ENCODE measurements at regions not wholly inside any gene's neighbourhood (a gene's known extent, or its start where the extent isn't known, plus 50 kb on each side); places are given as distances from the start of the nearest gene placed in this dataset.

DNA sequence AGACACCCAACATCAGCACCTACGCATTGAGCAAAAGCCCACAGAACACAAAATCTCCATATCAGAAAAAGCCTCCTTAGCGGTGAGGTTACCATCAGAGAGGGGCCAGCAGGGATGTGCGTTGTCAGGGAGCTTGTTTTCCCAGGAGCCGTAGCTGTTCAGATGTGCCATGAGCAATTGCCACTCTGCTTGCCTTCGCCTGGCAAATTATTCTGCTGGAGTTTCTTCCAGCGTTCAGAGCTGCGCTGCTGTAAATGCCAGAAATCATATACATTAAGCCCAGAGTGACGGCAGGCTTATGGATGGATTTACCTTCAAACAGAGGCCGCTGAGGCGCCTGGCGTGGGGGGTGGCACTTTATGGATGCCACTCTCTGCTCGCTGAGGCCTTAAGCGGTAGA, 632.3 kb downstream of the BCOR start:
- in situ Hi-C loops (cut with MboI; ENCODE audit: low sequenced_read_pairs), result no loop called here
- H3K4me1 ChIP-seq (ENCODE audit: control insufficient read depth, insufficient read depth, low read length), result no peaks in the 10 kb centered on the region
- BruUV-seq (replicated peaks), result no TSS peak
- H3K4me3 ChIP-seq (ENCODE audit: insufficient read depth, low read depth, low read length), result no peak overlapping the region
- H3K9me1 ChIP-seq (ENCODE audit: insufficient read depth, low read length), result no peaks in the 10 kb centered on the region
- H2AFZ ChIP-seq (replicated peaks; ENCODE audit: low read length, poor library complexity), result no peak overlapping the region
- POLR2A ChIA-PET (ENCODE audit: unreplicated experiment), result no interaction called here
- no peak overlapping the region for H3K18ac ChIP-seq (ENCODE audit: low read depth, low read length)
- no peak overlapping the region for H2BK5ac ChIP-seq (ENCODE audit: low read depth, low read length, poor library complexity, severe bottlenecking)
- dilution Hi-C loops (cut with HindIII; ENCODE audit: low sequenced_read_pairs, unreplicated experiment), result no loop called here
- H3K79me1 ChIP-seq (ENCODE audit: low read depth in 1 of 2, low read length in 2 of 2), result no peaks in the 10 kb centered on the region
- no peak overlapping the region for H3K9ac ChIP-seq (ENCODE audit: low read depth, low read length)
- 60% methylated on average over 2 of the region's 13 CpGs; no CpG with 5 or more reads in 1 of the 2 experiments for WGBS, 2 experiments (ENCODE audit: extremely low coverage in 2 of 2, insufficient read length in 1 of 2)
- no peaks in the 10 kb centered on the region for H3K9me3 ChIP-seq (ENCODE audit: control insufficient read depth, insufficient read depth, low read length)
- H3K14ac ChIP-seq (replicated peaks; ENCODE audit: low read depth, low read length), result no peak overlapping the region
- intact Hi-C loops (cut with micrococcal nuclease), result no loop called here
- no peak for TF ChIP-seq MAZ (IDR thresholded peaks at IDR 0.05; ENCODE audit: borderline replicate concordance, low read depth, low read length)
- TF ChIP-seq CHD1 (IDR thresholded peaks at IDR 0.05; ENCODE audit: low read depth, low read length), result no peak
- TF ChIP-seq RCOR1 (IDR thresholded peaks at IDR 0.05; ENCODE audit: insufficient replicate concordance, low read length), result no peak
- no peak for TF ChIP-seq MXI1 (IDR thresholded peaks at IDR 0.05; ENCODE audit: borderline replicate concordance, low read depth, low read length)
- TF ChIP-seq RFX5 (IDR thresholded peaks at IDR 0.05; ENCODE audit: low read depth, low read length), result no peak
- TF ChIP-seq POLR2A (IDR thresholded peaks at IDR 0.05; ENCODE audit: low read depth, low read length), result no peak
- TF ChIP-seq, protein P1, sequence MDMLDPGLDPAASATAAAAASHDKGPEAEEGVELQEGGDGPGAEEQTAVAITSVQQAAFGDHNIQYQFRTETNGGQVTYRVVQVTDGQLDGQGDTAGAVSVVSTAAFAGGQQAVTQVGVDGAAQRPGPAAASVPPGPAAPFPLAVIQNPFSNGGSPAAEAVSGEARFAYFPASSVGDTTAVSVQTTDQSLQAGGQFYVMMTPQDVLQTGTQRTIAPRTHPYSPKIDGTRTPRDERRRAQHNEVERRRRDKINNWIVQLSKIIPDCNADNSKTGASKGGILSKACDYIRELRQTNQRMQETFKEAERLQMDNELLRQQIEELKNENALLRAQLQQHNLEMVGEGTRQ (IDR thresholded peaks at IDR 0.05; ENCODE audit: low read depth, low read length), result no peak
- no peak for TF ChIP-seq MAFK (IDR thresholded peaks at IDR 0.05; ENCODE audit: low read depth, low read length)
- TF ChIP-seq NFE2L2 (IDR thresholded peaks at IDR 0.05; ENCODE audit: low read depth, low read length), result no peak
- no peak for TF ChIP-seq RAD21 (IDR thresholded peaks at IDR 0.05; ENCODE audit: low read length)
- TF ChIP-seq, protein P2, sequence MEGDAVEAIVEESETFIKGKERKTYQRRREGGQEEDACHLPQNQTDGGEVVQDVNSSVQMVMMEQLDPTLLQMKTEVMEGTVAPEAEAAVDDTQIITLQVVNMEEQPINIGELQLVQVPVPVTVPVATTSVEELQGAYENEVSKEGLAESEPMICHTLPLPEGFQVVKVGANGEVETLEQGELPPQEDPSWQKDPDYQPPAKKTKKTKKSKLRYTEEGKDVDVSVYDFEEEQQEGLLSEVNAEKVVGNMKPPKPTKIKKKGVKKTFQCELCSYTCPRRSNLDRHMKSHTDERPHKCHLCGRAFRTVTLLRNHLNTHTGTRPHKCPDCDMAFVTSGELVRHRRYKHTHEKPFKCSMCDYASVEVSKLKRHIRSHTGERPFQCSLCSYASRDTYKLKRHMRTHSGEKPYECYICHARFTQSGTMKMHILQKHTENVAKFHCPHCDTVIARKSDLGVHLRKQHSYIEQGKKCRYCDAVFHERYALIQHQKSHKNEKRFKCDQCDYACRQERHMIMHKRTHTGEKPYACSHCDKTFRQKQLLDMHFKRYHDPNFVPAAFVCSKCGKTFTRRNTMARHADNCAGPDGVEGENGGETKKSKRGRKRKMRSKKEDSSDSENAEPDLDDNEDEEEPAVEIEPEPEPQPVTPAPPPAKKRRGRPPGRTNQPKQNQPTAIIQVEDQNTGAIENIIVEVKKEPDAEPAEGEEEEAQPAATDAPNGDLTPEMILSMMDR (conservative IDR thresholded peaks at IDR 0.05; ENCODE audit: low read depth, low read length), result no peak
- no peak for TF ChIP-seq FOS (IDR thresholded peaks at IDR 0.05; ENCODE audit: low read depth, low read length)
- DNase-seq, result no peak
- H4K5ac ChIP-seq (ENCODE audit: low read depth, low read length), result no peak overlapping the region
- no peak overlapping the region for H3K23ac ChIP-seq (ENCODE audit: low read depth, low read length)
- H4K8ac ChIP-seq (ENCODE audit: low read depth in 2 of 2, low read length in 2 of 2), result no peak overlapping the region
- H2BK20ac ChIP-seq (ENCODE audit: low read depth, low read length), result no peak overlapping the region
- H4K20me1 ChIP-seq (ENCODE audit: insufficient read depth, low read length), result no peaks in the 10 kb centered on the region
- ATAC-seq (ENCODE audit: low read depth), result no peak
- no peak overlapping the region for H3K27ac ChIP-seq (ENCODE audit: insufficient read depth, low read length)
- H2AK9ac ChIP-seq (replicated peaks; ENCODE audit: low read depth, low read length, poor library complexity), result no peak overlapping the region
- H4K91ac ChIP-seq (ENCODE audit: insufficient read depth, low read depth, low read length), result no peak overlapping the region
- H3K4me2 ChIP-seq (ENCODE audit: low read depth, low read length), result no peak overlapping the region
- H3K4ac ChIP-seq (ENCODE audit: low read depth, low read length), result no peak overlapping the region
- peaks cover 18% of the 10 kb centered on the region; the same call in 1 of the 2 replicates for H3K27me3 ChIP-seq (ENCODE audit: control insufficient read depth, insufficient read depth, low read length)
- no peak overlapping the region for H3K56ac ChIP-seq (ENCODE audit: extremely low read depth, insufficient read depth, low read length)
- H2AK5ac ChIP-seq (ENCODE audit: low read depth, low read length), result no peak overlapping the region
- H2BK15ac ChIP-seq (ENCODE audit: low read depth, low read length), result no peak overlapping the region
- H3K36me3 ChIP-seq (ENCODE audit: control insufficient read depth, insufficient read depth, low read length), result no peaks in the 10 kb centered on the region
- no peak overlapping the region for H2BK120ac ChIP-seq (ENCODE audit: low read depth, low read length)
- CTCF ChIA-PET, result no interaction called here

Measured in IMR-90 (cell line).